GM18951 (cell line): ENCODE measurements at regions not wholly inside any gene's neighbourhood (a gene's known extent, or its start where the extent isn't known, plus 50 kb on each side); places are given as distances from the start of the nearest gene placed in this dataset.
"Not testable (repeated sequence)": the region's sequence is repeated elsewhere in the genome, so short reads cannot be mapped to it uniquely, and the experiment has no call there.

Experiments used
- POLR2A ChIP-seq: IDR thresholded peaks from 4 replicates; pipeline ENCODE4 v1.6.1; 2011; ENCODE audit warnings: mild to moderate bottlenecking; ENCODE audit not compliant: insufficient read length, insufficient read depth; ENCODE audit errors: extremely low read depth
- in situ Hi-C: fragments of 300-500 bp; cut with MboI; formaldehyde crosslinking; loops from one replicate; pipeline ENCODE4 v1.12.0; 2022; ENCODE audit warnings: low sequenced_read_pairs, mixed read lengths, inconsistent platforms; ENCODE audit not compliant: unreplicated experiment

DNA sequence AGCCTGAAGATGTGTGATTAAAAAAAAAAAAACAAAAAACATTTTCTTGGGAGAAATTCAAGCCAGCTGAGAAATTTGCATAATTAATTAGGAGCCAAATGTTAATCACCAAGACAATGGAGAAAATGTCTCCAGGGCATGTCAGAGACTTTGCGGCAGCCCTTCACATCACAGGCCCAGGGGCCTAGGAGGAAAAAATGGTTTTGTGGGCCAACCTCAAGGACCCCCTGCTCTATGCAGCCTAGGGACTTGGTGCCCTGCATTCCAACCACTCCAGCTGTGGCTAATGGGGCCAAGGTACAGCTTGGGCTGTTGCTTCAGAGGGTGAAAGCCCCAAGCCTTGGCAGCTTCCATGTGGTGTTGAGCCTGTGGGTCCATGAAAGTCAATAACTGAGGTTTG is 241.9 kb upstream of the THUMPD2 start:
- no peak for TF ChIP-seq POLR2A
- in situ Hi-C loops: no loop called here

DNA sequence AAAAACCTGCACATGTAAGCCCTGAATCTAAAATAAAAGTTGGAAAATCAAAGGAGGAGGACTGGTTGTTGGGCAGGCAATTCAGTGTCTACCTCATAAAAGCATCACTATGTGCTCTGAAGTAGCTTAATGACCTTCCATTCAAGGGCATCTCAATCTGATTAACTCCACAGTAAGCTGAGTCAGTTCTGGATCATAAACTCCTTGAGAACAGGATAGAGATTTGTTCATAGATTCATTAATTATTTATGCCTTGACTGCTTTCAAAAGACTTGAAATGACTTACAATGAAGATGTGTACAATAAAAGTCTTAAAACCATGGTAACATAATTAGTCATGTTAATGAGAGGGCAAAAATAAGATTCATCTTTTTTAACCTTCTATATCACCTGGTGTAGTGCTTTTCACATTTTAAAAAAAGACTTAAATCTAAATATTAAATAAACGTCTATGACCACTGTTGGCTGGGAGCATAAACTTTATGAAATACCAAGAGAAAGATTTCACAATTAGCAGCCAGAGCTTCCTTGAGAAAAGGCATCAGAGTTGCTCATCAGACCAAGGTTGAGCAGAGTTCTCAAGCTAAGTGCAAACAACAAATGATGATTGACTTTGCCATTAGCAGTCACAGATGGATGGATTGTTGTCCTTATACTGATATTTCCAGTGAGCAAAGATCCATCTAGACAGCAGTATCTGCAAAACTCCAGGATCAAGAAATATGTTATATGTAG is 237.3 kb upstream of the THUMPD2 start:
- TF ChIP-seq POLR2A: no peak
- in situ Hi-C loops: no loop called here

DNA sequence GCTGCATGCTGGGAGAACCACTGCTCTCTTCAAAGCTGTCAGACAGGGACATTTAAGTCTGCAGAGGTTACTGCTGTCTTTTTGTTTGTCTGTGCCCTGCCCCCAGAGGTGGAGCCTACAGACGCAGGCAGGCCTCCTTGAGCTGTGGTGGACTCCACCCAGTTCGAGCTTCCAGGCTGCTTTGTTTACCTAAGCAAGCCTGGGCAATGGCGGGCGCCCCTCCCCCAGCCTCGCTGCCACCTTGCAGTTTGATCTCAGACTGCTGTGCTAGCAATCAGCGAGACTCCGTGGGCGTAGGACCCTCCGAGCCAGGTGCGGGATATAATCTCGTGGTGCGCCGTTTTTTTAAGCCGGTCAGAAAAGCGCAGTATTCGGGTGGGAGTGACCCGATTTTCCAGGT is 234.9 kb upstream of the THUMPD2 start:
- in situ Hi-C loops: not testable (repeated sequence)

DNA sequence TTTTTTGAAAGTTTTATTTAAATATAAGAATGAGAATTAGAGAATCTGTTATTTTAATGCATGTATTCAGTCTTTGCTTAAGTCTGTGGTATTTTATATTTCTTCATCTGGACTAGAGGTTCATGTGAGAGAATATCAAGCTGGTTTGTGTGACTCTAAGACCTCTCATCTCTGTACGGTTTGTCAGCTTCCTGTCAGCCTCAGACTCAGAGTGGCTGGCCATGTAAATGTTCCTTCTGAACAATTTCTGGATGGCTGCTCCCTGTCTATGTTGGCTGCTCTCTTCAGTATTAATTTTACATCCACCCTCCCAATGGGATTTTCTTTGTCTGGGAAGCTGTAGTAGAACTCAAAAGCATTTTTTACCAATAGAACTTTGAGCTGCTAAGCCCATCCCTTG is 225.3 kb upstream of the THUMPD2 start:
- TF ChIP-seq POLR2A: no peak
- in situ Hi-C loops: no loop called here

DNA sequence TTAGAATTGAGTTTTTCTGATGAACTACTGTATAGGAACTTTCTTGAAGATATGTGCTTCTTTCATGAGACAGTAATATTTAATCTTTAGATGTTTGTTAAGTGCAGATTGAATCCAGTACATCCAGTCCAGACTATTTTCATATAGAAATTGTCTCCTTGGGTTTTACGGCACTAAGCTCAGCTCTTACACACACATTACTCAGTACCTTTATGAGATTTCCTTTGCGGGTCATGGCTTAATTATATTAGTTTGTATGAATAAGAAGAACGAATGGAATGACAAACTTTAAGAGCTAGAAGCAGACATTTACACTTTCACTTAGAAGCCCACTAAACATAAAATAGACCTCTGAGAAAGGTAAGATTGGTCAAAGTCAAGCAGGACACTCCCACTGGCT is 223.3 kb upstream of the THUMPD2 start:
- TF ChIP-seq POLR2A: no peak
- in situ Hi-C loops: no loop called here

DNA sequence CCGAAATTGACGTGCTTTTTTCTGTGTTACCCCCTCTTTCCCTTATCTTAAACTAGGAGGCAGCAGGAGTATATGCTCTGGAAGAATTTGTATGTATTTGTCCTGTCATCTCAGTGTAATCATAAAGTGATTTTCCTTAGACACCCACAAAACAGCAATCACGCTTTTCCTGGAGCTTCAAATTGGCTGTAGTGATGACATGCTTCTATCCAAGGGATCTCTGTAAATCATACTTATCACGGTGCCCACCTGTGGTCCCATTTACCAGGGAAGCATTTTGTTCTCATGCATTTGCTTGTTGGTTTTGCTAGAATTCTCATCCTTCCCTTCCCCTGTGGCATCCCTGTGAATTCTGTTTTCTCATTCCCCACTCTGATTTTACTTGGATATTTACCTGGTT is 220.8 kb upstream of the THUMPD2 start:
- in situ Hi-C loops: no loop called here
- no peak for TF ChIP-seq POLR2A

DNA sequence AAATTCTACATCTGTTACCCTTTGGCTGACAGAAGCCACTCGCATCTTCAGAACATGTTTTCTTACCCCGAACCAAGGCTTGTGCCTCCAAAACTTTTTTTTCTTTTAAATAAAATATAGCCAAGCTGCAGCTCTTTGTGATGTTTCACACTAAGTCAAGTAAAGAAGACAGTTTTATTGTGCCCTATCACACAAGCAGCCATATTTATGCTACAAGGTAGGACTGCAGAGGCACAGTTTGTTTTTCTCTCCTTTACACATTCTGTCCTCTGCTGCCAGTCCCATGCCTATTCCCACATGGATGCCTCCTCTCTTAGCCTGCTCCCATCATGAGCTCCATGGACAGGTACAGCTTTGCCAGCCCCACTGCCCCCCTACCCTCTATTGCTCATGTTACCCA is 219.6 kb upstream of the THUMPD2 start:
- no peak for TF ChIP-seq POLR2A
- in situ Hi-C loops: no loop called here

DNA sequence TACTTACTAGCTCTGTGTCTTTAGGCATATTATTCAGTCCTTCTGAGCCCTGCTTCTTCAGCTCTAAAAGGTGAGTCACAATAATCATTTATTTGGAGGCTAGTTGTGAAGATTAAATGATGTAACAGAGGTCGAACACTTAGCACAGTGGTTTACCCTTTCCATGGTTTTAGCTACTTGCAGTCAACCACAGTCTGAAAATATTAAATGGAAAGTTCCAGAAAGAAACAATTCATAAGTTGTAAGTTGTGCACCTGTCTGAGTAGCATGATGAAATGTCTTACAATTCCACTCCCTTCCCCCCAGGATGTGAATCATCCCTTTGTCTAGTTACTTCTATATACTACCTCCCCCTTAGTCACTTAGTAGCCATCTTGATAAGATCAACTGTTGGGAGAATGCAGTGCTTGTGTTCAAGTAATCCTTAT is 217.6 kb upstream of the THUMPD2 start:
- in situ Hi-C loops: no loop called here
- TF ChIP-seq POLR2A: no peak

DNA sequence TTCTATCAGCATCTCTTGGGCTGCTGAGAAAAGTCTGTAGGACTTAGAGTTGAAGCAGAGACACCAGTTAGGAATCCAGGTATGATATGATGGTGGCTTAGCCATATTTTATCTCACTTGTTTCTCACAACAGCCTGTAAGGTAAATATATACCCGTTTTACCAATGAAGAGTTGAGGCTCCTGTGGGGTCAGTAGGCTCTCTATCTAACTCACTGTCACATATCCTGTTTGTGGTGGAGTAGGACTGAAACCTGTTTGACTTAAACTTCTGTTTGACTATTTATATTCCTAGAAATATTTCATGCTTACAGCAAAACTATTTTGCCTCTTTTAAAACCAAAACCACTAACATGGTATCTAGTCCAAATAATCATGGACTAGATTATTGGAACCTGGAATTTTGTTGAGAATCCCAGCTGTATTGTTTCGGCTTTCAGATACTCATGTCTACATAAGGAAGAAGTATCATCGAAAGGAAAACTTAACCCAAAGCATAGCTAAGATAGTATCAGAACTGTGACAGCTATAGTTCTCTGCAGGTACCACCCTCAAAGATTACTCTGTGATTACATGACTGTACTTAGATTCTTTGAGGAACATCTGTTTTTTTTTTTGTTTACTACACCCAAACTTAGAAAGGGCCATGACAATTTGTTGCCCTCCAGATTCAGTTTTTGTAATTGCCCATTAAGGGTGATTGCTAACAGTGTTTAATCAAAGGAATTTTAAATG is 216.1 kb upstream of the THUMPD2 start:
- TF ChIP-seq POLR2A: no peak
- in situ Hi-C loops: no loop called here

DNA sequence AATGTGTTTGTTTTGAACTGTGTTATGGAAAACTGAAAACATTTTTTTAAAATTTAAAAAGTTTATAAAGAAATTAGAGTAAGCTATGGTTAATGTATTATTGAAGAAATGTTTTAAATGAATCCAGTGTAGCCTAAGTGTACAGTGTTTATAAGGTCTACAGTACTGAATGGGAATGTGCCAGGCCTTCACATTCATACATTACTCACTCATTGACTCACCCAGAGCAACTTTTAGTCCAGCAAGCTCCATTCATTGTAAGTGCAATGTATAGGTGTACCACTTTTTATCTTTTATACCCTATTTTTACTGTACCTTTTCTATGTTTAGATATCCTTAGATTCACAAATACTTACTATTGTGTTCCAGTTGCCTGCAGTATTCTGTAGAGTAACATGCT is 215.1 kb upstream of the THUMPD2 start:
- in situ Hi-C loops: no loop called here
- no peak for TF ChIP-seq POLR2A

DNA sequence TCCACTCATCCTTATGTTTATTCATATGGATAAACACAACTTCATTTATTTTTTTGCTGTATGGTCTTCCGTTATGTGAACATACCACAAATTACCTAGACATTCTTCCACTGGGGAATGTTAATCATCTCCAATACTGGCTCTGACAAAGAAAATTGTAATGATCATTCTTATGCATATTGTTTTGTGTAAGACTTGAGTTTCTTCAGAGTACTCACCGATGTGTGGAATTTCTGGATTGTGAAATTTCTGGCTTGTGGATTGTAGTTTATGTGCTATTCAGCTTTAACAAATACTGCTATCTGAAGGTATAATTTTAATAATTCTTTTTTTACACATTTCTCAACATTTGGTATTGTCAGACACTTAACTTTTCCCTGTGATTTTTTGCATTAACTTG is 212.2 kb upstream of the THUMPD2 start:
- no peak for TF ChIP-seq POLR2A
- in situ Hi-C loops: no loop called here

DNA sequence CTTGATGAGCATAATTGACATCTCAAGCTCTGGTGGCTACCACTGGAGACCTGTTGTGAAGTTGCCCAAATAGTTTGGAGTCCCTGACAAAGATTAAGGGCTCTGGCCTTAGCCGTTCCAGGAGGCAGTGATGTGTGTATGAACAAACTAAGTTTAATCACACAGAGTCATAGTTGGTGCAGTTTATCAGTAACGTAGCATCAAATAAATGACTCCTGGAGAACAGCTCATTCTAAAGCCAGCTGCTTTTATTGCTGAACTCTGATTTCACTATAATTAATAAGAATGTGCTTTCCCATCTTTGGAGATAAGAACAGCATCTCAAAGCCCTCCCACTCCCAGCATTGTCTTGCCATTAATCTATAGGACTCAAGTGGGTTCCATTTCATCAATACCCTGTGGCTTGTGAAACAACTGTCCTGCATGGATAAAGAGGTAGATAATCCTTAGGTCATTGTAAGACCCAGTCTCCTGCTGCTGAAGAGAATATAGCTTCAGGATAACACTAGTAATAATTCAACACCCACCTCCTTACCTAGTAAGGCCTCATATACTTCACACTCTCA is 211.4 kb upstream of the THUMPD2 start:
- in situ Hi-C loops: no loop called here

DNA sequence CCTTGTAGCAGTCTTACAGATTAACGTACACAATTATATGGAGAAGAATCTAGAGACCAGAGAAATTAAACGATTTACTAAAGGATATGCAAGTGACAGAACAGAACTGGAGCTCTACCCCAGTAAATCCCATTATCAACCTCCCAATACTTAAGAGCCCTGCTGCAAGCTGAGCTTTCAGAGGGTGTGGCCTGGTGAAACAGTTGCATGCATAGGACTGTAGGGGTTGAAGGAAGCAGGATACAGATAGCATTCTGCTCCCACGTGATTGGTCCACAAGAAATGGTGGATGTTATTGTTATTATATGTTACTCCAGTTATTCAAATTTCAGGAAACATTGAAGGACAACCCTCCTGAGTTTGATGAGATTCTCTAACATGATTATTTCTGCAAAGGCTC is 210.8 kb upstream of the THUMPD2 start:
- in situ Hi-C loops: no loop called here
- no peak for TF ChIP-seq POLR2A

More for the DNA sequence above, 211.4 kb upstream of the THUMPD2 start:
- no peak for TF ChIP-seq POLR2A

DNA sequence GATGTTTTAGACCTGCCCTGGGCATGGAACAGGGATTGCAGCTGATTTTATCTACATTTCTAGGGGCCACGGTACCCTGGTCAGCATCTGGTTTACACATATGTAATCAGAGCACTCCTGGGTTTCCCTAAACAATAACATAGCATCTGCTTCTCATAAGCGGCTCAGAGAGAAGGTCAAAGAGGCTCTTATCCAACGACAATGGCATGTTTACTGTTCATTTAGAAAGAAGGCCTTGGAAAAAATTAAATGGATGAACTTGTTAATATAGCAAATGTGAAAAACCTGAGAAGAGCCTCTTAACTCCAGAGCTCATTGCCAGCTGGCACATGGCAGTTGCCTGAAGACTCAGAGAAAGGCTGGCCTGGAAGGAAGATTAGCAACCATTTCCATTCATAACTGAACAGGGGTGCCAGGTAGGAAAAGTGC is 202.8 kb upstream of the THUMPD2 start:
- no peak for TF ChIP-seq POLR2A
- in situ Hi-C loops: no loop called here
